Stomach smooth muscle (tissue), 2 donors: ENCODE measurements at regions not wholly inside any gene's neighbourhood (a gene's known extent, or its start where the extent isn't known, plus 50 kb on each side); places are given as distances from the start of the nearest gene placed in this dataset.

Experiments used
- H3K27ac ChIP-seq: one replicate; pipeline ENCODE4 v1.7.0; 2013; ENCODE audit warnings: mild to moderate bottlenecking, low read length, inconsistent platforms
- H3K27me3 ChIP-seq, 2 donors: one replicate each; pipeline ENCODE4 v1.7.0; 2013; ENCODE audit warnings: low read length in 2 of 2; ENCODE audit not compliant: insufficient read depth in 2 of 2, control insufficient read depth in 1 of 2
- H3K36me3 ChIP-seq, 2 donors: one replicate each; pipeline ENCODE4 v1.7.0; 2013; ENCODE audit warnings: low read length in 2 of 2; ENCODE audit not compliant: control insufficient read depth in 2 of 2, insufficient read depth in 2 of 2
- H3K4me1 ChIP-seq: one replicate; pipeline ENCODE4 v1.7.0; 2013; ENCODE audit warnings: low read length; ENCODE audit not compliant: control insufficient read depth, insufficient read depth
- H3K4me3 ChIP-seq, 2 donors: one replicate each; pipeline ENCODE4 v1.7.0; 2013; ENCODE audit warnings: low read length in 2 of 2
- H3K9ac ChIP-seq, 2 donors: one replicate each; pipeline ENCODE4 v1.7.0; 2013; ENCODE audit warnings: low read length in 2 of 2, mild to moderate bottlenecking in 1 of 2
- H3K9me3 ChIP-seq, 2 donors: one replicate each; pipeline ENCODE4 v1.7.0; 2013; ENCODE audit warnings: low read length in 2 of 2; ENCODE audit not compliant: control insufficient read depth in 2 of 2
- donor health status: healthy.
- donor health status: Pancreatic carcinoma.

DNA sequence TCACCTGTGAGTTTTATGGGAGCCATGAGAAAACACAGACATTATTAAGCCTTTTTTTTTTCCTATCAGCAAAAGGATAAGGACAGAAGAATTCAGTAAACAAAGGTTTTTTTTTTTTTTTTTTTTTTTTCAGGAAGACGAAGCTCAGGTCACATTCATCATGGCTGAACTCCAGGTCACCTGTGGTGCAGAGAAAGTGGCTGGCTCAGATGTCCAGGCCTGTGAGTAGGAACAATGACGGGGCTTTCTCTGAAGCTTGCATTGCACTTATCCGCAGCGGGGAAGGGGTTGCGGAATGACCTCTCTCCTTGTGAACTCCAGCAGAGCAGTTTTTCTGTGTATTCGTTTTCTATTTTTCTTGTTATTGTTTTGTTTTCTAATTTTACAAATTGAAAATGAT lies 759.6 kb upstream of the TMEM132C start:
- no peaks in the 10 kb centered on the region for H3K9me3 ChIP-seq
- H3K4me3 ChIP-seq, result no peak overlapping the region
- H3K4me1 ChIP-seq, result no peaks in the 10 kb centered on the region
- H3K27ac ChIP-seq, result no peak overlapping the region
- no peaks in the 10 kb centered on the region for H3K27me3 ChIP-seq
- no peaks in the 10 kb centered on the region for H3K36me3 ChIP-seq
- H3K9ac ChIP-seq, result no peak overlapping the region

DNA sequence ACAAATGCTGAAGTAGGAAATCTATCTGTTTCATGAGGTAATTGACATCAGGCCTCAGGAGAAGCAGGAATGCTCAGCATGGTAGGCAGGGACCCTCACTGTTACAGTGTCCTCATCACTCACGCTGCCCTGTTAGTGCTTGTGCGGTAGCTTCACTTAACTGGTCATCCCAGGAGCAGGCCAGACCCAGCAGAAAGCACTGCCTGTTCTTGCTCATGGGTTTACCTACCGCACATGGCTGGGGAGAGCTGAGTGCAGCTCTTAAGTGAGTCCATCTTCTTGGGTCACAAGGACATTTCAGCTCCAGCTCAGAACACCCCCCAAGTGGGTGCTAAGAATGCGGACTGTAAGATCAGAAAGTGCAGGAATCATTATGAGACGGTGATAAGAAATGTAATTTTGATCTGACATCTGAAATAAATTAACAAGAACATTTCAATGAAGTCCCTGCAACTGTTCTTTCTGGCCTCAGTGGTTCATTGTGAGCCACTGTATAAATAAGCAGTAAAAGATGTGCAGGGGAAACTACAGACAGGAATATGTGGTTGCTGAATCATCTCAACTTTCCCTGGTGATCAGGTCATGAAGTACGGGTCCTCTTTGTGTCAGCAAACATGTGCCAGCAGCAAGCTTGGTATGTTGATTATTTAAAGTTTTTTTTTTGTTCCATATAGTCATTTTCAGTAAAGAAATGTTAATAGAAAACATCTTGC lies 757.7 kb upstream of the TMEM132C start:
- no peaks in the 10 kb centered on the region for H3K36me3 ChIP-seq
- no peak overlapping the region for H3K9ac ChIP-seq
- no peaks in the 10 kb centered on the region for H3K27me3 ChIP-seq
- no peaks in the 10 kb centered on the region for H3K4me1 ChIP-seq
- no peaks in the 10 kb centered on the region for H3K9me3 ChIP-seq
- H3K27ac ChIP-seq, result no peak overlapping the region
- H3K4me3 ChIP-seq, result no peak overlapping the region

DNA sequence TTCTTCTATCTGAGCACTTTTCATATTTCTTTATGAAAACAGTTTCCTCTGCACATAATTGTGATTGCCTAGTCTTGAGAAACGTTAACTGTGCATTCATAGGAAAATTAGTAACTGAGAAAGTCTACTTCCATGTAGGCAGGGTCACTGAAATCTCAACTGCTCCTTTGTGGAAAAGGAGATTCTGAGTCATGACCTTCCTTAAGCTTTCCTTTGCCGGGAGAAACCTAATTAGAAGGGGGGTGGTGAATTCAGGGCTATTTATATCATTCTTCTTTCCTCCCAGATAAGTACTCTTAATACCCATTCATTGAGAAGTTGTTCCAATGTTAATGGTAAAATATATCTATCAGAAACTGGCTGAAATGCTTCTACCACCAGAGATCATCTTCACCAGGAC lies 751.0 kb upstream of the TMEM132C start:
- no peak overlapping the region for H3K9ac ChIP-seq
- H3K4me1 ChIP-seq, result no peaks in the 10 kb centered on the region
- no peaks in the 10 kb centered on the region for H3K27me3 ChIP-seq
- no peak overlapping the region for H3K4me3 ChIP-seq
- H3K27ac ChIP-seq, result no peak overlapping the region
- H3K36me3 ChIP-seq, result no peaks in the 10 kb centered on the region
- no peaks in the 10 kb centered on the region for H3K9me3 ChIP-seq

DNA sequence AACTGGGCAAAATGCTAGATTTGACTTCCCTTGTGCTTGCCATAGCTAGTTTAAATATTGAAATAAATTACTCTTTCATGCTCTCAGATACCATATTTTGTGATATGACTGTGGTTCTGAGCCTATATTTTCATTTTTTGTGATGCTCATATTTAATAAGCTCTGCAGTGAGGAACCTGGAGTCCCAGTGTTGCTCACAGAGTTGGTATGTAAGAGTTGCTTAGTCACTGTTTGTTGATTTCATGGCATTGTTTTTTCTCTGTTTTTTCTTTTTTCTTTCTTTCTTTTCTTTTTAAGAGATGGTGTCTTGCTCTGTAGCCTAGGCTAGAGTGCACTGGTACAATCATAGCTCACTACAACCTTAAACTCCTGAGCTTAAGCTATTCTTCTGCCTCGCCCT lies 750.5 kb upstream of the TMEM132C start:
- H3K9ac ChIP-seq, result no peak overlapping the region
- H3K27me3 ChIP-seq, result no peaks in the 10 kb centered on the region
- no peaks in the 10 kb centered on the region for H3K36me3 ChIP-seq
- no peaks in the 10 kb centered on the region for H3K4me1 ChIP-seq
- no peaks in the 10 kb centered on the region for H3K9me3 ChIP-seq
- no peak overlapping the region for H3K4me3 ChIP-seq
- H3K27ac ChIP-seq, result no peak overlapping the region

DNA sequence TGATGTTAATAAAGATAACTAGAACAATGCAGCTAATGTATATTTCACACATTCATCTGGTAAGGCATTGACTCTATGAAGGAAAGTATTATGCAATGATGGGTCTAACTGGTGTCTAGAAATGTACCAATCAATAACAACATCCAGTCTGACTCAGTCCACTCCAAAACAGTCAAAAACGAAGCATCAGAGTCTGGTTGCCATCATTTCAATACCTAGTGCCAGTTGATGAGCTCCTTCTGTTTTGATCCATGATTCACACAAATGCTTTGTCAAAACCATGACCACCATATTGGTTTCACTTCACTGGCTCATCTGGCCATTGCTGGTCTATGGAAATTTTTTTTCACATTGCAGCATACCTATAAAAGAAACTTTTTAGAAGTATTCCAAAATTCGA lies 747.2 kb upstream of the TMEM132C start:
- no peaks in the 10 kb centered on the region for H3K27me3 ChIP-seq
- no peak overlapping the region for H3K27ac ChIP-seq
- H3K36me3 ChIP-seq, result no peaks in the 10 kb centered on the region
- no peak overlapping the region for H3K4me3 ChIP-seq
- no peaks in the 10 kb centered on the region for H3K4me1 ChIP-seq
- H3K9ac ChIP-seq, result no peak overlapping the region
- no peaks in the 10 kb centered on the region for H3K9me3 ChIP-seq

DNA sequence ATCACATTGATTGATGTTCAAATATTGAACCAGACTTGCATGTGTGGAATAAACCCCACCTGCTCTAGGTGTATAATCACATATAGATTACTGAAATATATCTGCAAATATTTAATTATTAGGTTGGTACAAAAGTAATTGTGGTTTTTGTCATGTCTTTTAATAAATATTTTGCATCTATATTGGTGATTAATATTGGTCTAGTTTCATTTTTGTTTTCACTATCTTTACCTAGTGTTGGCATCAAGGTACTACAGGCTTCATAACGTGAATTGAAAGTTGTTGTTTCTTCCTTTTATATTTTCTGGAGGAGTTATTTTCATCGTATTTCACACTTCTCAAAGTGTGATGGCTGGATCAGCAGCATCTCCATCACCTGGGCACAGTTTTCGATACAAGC lies 740.0 kb upstream of the TMEM132C start:
- no peak overlapping the region for H3K27ac ChIP-seq
- no peaks in the 10 kb centered on the region for H3K9me3 ChIP-seq
- H3K4me3 ChIP-seq, result no peak overlapping the region
- H3K36me3 ChIP-seq, result no peaks in the 10 kb centered on the region
- no peak overlapping the region for H3K9ac ChIP-seq
- H3K27me3 ChIP-seq, result peaks cover 0 to 2% of the 10 kb centered on the region in 2 donors
- no peaks in the 10 kb centered on the region for H3K4me1 ChIP-seq

DNA sequence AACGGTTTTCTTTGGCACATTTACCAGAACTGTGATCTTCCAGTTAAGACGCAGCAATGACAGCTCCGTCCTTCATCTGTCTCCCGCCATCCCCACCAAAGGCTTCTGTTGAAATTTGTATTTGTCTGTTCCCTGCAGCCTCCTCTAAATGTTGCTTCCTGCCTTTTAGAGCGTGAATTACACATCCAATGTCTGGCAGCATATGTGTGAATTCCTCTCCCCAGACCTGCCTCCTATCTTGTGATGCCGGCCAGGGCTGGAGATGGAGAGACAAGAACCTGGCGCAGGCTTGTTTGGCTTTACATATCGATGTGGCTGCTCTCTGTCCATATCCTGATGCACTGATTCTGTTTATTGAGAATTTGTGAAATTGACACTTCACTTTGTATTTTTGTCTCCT lies 738.4 kb upstream of the TMEM132C start:
- Histone ChIP-seq H3K4me1 (no peaks in the 10 kb centered on the region), H3K9me3 (no peaks in the 10 kb centered on the region), H3K27me3 (peaks cover 0 to 2% of the 10 kb centered on the region in 2 donors), H3K27ac (no peak overlapping the region), H3K9ac (no peak overlapping the region), H3K36me3 (no peaks in the 10 kb centered on the region), H3K4me3 (no peak overlapping the region)

DNA sequence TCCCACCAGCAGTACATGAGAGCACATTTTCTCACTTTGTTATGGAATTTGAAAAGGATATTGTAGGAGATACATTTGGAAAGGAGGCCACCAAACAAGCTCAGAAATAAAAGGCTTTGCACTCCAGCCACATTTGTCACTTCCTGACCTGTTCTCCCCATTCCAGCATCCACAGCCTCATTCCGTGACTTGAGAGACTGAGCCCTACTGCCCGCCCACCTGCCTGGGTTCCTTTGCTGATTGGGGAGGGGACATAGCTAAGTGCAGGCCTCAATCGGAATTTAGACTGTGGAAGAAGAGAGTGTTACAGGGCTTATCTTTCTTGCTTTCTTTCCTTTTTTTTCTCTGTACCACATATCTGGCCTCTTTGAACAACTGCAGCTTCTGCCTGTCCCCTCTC lies 735.4 kb upstream of the TMEM132C start:
- peaks cover 0 to 2% of the 10 kb centered on the region in 2 donors for H3K27me3 ChIP-seq
- H3K4me3 ChIP-seq, result no peak overlapping the region
- H3K4me1 ChIP-seq, result no peaks in the 10 kb centered on the region

DNA sequence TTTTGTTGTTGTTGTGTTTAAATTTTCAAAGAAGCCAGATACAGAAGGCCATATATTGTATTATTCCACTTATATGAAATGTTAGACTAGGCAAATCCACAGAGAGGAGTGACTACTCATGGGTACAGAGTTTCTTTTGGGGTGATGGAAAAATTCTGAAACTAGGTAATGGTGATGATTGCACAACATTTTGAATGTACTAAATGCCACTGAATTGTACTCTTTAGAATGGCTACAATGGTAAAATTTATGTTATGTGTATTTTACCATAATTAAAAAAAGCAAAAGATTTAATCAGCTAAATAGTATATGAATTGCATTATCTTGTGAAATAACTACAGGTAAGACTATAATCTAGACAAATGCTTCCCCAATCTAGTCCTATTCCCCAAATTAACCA lies 733.6 kb upstream of the TMEM132C start:
- Histone ChIP-seq H3K4me3 (no peak overlapping the region), H3K9me3 (no peaks in the 10 kb centered on the region), H3K4me1 (no peaks in the 10 kb centered on the region), H3K9ac (no peak overlapping the region), H3K36me3 (no peaks in the 10 kb centered on the region), H3K27ac (no peak overlapping the region), H3K27me3 (peaks cover 0 to 4% of the 10 kb centered on the region in 2 donors)

More for the DNA sequence above, 735.4 kb upstream of the TMEM132C start:
- H3K9me3 ChIP-seq, result no peaks in the 10 kb centered on the region
- no peak overlapping the region for H3K27ac ChIP-seq
- no peaks in the 10 kb centered on the region for H3K36me3 ChIP-seq
- H3K9ac ChIP-seq, result no peak overlapping the region

DNA sequence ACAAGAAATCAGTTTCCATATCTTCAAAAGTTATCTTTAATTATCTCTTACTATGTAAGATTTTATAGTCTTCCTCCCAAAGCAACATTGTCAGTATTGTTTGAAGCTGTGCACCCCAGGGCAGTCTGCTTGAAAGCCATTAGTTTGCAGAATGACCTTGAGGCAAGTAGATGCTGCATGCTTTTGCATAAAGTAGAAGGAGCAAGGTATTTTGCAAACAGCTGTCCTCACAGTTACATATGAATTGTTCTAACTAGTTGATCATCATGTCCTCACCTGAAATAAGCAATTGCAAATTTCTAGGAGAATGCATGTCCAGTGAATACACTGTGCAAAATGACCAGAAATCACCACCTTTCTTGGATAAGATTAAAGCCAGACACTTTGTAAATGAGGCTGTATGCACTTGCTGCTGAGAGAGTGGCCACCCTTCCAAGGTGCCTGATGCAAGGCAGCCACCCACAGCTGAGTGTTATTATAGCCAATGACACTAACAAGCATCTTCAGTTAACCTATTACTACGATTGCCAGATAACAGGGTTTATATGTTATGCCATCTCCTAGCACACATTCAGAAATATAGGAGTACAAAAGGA lies 730.0 kb upstream of the TMEM132C start:
- peaks cover 0 to 3% of the 10 kb centered on the region in 2 donors for H3K9me3 ChIP-seq
- no peak overlapping the region for H3K27ac ChIP-seq
- H3K27me3 ChIP-seq, result peaks cover 0 to 2% of the 10 kb centered on the region in 2 donors
- no peaks in the 10 kb centered on the region for H3K4me1 ChIP-seq
- no peak overlapping the region for H3K9ac ChIP-seq
- no peaks in the 10 kb centered on the region for H3K36me3 ChIP-seq
- H3K4me3 ChIP-seq, result no peak overlapping the region

DNA sequence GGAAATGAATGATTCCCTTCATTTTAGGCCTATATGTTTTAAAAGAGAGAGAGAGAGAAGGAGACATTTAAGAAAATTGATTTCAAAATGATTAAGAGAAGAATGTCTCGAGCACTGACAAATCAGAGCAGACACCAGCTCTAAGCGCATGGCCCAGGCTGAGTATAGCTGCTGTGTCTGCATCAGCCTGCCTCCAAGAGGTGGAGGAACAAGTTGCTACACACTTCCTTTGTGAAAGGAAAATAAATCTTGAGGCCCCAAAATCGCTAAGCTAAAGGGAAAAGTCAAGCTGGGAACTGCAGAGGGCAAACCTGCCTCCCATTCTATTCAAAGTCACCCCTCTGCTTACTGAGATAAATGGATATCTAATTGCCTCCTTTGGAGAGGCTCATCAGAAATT lies 728.7 kb upstream of the TMEM132C start:
- H3K9me3 ChIP-seq, result peaks cover 0 to 3% of the 10 kb centered on the region in 2 donors
- no peak overlapping the region for H3K9ac ChIP-seq
- no peaks in the 10 kb centered on the region for H3K4me1 ChIP-seq
- H3K36me3 ChIP-seq, result no peaks in the 10 kb centered on the region
- peaks cover 0 to 2% of the 10 kb centered on the region in 2 donors for H3K27me3 ChIP-seq
- no peak overlapping the region for H3K27ac ChIP-seq
- no peak overlapping the region for H3K4me3 ChIP-seq
